ENCODE measurements at regions not wholly inside any gene's neighbourhood (a gene's known extent, or its start where the extent isn't known, plus 50 kb on each side); places are given as distances from the start of the nearest gene placed in this dataset.

- no peak for DNase-seq (ENCODE audit: low spot score)
- TF ChIP-seq, protein P1, sequence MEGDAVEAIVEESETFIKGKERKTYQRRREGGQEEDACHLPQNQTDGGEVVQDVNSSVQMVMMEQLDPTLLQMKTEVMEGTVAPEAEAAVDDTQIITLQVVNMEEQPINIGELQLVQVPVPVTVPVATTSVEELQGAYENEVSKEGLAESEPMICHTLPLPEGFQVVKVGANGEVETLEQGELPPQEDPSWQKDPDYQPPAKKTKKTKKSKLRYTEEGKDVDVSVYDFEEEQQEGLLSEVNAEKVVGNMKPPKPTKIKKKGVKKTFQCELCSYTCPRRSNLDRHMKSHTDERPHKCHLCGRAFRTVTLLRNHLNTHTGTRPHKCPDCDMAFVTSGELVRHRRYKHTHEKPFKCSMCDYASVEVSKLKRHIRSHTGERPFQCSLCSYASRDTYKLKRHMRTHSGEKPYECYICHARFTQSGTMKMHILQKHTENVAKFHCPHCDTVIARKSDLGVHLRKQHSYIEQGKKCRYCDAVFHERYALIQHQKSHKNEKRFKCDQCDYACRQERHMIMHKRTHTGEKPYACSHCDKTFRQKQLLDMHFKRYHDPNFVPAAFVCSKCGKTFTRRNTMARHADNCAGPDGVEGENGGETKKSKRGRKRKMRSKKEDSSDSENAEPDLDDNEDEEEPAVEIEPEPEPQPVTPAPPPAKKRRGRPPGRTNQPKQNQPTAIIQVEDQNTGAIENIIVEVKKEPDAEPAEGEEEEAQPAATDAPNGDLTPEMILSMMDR (IDR thresholded peaks at IDR 0.05; ENCODE audit: extremely low read depth, missing control alignments): no peak
Observed at GRCh38 chr6:163695414-163695864, 280.9 kb downstream of the QKI start.

GRCh38 chr6:163694988-163695398 lies 280.5 kb downstream of the QKI start:
- TF ChIP-seq, protein P1 (IDR thresholded peaks at IDR 0.05; ENCODE audit: extremely low read depth, missing control alignments): no peak
- no peak for DNase-seq (ENCODE audit: low spot score)

GRCh38 chr6:163694072-163694471 lies 279.6 kb downstream of the QKI start:
- TF ChIP-seq, protein P1 (IDR thresholded peaks at IDR 0.05; ENCODE audit: extremely low read depth, missing control alignments): no peak
- DNase-seq (ENCODE audit: low spot score): no peak

DNA sequence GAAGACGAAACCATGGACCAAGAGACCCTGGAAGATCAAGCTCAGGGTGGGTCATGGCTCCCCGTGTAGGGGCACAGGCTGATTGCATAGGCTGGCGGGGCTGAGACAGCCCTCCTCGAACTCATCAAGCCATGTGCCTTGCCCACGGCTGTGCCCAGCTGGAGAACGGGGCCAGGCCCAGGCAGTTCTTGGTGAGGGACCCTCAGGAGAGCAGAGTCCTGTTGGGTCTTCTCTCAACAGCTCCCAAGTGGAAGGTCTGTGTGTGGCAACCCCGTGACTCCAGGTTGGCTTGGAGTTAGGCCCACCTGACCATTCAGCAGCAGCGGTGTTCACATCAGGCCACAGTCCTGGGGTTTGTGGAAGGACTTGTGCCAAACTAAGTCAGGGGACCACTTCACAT lies 276.5 kb downstream of the QKI start:
- DNase-seq (ENCODE audit: low spot score): no peak
- TF ChIP-seq, protein P1 (IDR thresholded peaks at IDR 0.05; ENCODE audit: extremely low read depth, missing control alignments): no peak

DNA sequence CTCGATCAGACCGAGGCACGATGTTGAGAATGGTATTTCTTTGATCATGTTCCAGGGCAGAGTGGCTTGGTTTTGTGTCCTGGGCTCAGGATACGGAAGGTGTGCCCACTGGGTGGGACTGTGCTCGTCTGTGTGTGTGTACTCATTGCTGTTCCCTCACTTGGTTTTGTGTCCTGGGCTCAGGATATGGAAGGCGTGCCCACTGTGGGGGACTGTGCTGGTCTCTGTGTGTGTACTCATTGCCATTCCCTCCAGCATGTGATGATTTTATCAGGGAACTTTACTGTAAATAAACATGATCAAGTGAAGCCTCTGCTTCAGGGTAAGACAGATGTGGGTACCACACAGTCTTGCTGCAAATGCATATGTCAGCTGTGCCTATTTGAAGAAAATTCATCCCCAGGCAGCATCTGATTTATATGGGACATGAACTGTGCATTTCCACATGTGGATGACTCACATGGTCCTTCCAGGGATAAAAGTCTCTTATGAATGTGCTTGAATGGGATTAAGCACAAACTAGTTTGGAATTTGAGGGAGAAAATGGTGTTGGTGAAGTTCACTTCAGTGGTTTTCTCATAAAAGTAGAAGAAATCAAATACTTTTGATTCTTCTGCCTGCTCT lies 274.3 kb downstream of the QKI start:
- no peak for DNase-seq (ENCODE audit: low spot score)
- TF ChIP-seq, protein P1 (IDR thresholded peaks at IDR 0.05; ENCODE audit: extremely low read depth, missing control alignments): no peak

DNA sequence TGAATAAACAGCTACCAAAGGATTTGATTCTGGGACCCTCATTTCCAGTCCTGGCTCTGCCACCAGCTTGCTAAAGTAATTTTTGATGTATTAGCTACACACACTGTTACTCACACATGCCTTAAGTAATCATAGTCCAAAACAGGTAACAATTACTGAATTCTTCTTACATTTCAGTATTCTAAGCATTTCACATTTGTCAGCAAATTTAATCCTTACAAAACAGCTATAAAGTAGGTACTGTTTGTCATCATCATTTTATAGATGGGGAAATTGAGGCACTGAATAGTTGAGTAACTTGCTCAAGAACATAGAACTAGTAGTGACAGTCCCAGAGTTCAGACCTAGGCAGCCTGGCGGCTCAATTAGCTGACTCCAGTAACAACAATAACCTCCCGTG lies 272.6 kb downstream of the QKI start:
- no peak for DNase-seq (ENCODE audit: low spot score)

DNA sequence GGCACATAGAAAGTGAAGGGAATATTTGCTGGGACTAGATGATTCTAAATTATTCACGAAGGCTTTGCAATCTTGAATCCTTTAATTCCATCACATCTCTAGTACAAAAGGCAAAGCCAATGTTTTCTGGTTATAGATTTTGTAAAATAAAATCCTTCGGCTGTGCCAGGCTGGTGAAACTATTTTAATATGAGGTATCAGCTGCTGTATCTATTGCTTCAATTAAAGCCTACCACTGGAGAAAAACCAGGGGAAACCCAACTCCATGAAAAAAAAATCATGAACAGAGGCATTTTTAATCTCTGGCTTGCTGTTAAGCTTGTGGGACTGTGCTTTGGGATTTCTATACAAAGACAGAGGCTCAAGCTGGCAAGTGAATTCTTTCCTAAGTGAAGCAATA lies 271.8 kb downstream of the QKI start:
- DNase-seq (ENCODE audit: low spot score): no peak
- TF ChIP-seq, protein P1 (IDR thresholded peaks at IDR 0.05; ENCODE audit: extremely low read depth, missing control alignments): no peak

More for the DNA sequence above, 272.6 kb downstream of the QKI start:
- TF ChIP-seq, protein P1 (IDR thresholded peaks at IDR 0.05; ENCODE audit: extremely low read depth, missing control alignments): no peak

Measured in GM20000 (cell line).